Astrocyte of the cerebellum (primary cell): ENCODE measurements at regions not wholly inside any gene's neighbourhood (a gene's known extent, or its start where the extent isn't known, plus 50 kb on each side); places are given as distances from the start of the nearest gene placed in this dataset.

Experiments
- DNase-seq: peaks from one replicate; pipeline ENCODE4 v3.0.0-alpha.2; 2011; ENCODE audit warnings: low read depth
- H3K4me3 ChIP-seq: 2 replicates; pipeline ENCODE4 v1.5.1; 2011; ENCODE audit warnings: mild to moderate bottlenecking, low read depth, low read length, moderate library complexity
- CTCF ChIP-seq: IDR thresholded peaks from 2 replicates; pipeline ENCODE4 v1.5.1; 2012; ENCODE audit warnings: low read length, low read depth, moderate library complexity, mild to moderate bottlenecking; ENCODE audit errors: missing control alignments
- in situ Hi-C: cut with HindIII; loops from 2 replicates; pipeline ENCODE4 v1.10.0; 2017; ENCODE audit warnings: low sequenced_read_pairs

GRCh38 chr5:8350644-8351339 lies 481.8 kb downstream of the MTRR start:
- TF ChIP-seq CTCF, result no peak
- no peak for DNase-seq
- in situ Hi-C loops, result no loop called here
- no peak overlapping the region for H3K4me3 ChIP-seq

- no peak for DNase-seq
- no peak overlapping the region for H3K4me3 ChIP-seq
- in situ Hi-C loops, result no loop called here
- TF ChIP-seq CTCF, result no peak
Observed at GRCh38 chr5:8355981-8356380, 487.0 kb downstream of the MTRR start.

GRCh38 chr5:8360012-8360411 lies 491.1 kb downstream of the MTRR start:
- DNase-seq, result no peak
- TF ChIP-seq CTCF, result no peak
- H3K4me3 ChIP-seq, result no peak overlapping the region
- in situ Hi-C loops, result no loop called here

GRCh38 chr5:8362495-8362894 lies 493.5 kb downstream of the MTRR start:
- no peak for DNase-seq
- in situ Hi-C loops, result no loop called here
- H3K4me3 ChIP-seq, result no peak overlapping the region
- TF ChIP-seq CTCF, result no peak

GRCh38 chr5:8363138-8363537 lies 494.2 kb downstream of the MTRR start:
- H3K4me3 ChIP-seq, result no peak overlapping the region
- in situ Hi-C loops, result no loop called here
- no peak for TF ChIP-seq CTCF
- peak; percentile 4 for DNase-seq

GRCh38 chr5:8366266-8366665 lies 497.3 kb downstream of the MTRR start:
- no peak for TF ChIP-seq CTCF
- H3K4me3 ChIP-seq, result no peak overlapping the region
- DNase-seq, result no peak
- in situ Hi-C loops, result no loop called here

- DNase-seq, result no peak
- no peak overlapping the region for H3K4me3 ChIP-seq
- in situ Hi-C loops, result no loop called here
- no peak for TF ChIP-seq CTCF
Observed at GRCh38 chr5:8376478-8376877, 507.5 kb downstream of the MTRR start.
